ENCODE measurements at regions not wholly inside any gene's neighbourhood (a gene's known extent, or its start where the extent isn't known, plus 50 kb on each side); places are given as distances from the start of the nearest gene placed in this dataset.

DNA sequence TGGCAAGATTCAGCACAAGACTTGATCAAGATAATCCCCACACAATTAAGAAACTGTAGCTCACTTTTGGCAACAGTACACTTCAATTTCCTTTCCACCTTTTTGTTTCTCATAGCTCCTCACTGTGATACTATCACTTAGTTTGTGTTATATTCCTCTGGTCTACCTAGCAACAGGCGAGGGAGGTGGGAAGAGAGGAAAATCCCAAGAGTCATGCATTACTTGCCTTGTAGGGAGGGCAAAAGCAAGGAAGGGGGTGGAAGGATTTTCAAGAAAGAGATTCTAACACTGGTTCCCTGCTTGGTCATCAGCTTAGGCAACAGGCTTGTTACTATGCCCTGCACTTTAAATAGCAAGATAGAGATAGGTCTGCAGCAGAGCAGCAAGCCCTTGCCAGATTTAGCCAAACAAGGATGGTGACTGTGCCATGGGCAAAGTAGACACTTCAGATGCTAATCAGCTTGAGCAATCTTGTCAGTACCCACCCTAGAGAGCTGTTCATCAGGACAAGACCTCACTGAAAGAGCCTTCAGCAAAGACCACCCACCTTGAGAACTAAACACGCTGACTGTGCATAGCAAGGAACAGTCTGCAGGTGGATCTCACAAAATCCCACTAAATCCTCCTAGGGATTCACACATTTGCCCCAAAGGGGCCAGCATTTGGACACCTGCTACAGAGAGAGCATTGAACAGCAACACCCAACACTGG lies 134.6 kb downstream of the MBD2 start:
- no peak overlapping the region for H3K4me3 ChIP-seq (ENCODE audit: low read length)
- TF ChIP-seq EZH2phosphoT487 (IDR thresholded peaks at IDR 0.05; ENCODE audit: low read depth): no peak
- TF ChIP-seq, protein P1, sequence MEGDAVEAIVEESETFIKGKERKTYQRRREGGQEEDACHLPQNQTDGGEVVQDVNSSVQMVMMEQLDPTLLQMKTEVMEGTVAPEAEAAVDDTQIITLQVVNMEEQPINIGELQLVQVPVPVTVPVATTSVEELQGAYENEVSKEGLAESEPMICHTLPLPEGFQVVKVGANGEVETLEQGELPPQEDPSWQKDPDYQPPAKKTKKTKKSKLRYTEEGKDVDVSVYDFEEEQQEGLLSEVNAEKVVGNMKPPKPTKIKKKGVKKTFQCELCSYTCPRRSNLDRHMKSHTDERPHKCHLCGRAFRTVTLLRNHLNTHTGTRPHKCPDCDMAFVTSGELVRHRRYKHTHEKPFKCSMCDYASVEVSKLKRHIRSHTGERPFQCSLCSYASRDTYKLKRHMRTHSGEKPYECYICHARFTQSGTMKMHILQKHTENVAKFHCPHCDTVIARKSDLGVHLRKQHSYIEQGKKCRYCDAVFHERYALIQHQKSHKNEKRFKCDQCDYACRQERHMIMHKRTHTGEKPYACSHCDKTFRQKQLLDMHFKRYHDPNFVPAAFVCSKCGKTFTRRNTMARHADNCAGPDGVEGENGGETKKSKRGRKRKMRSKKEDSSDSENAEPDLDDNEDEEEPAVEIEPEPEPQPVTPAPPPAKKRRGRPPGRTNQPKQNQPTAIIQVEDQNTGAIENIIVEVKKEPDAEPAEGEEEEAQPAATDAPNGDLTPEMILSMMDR (IDR thresholded peaks at IDR 0.05; ENCODE audit: low read depth, low read length): no peak
- H3K9ac ChIP-seq (ENCODE audit: low read length): no peak overlapping the region
- no peak overlapping the region for H3K4me2 ChIP-seq (ENCODE audit: low read length)
- peaks cover 13% of the 10 kb centered on the region for H3K4me1 ChIP-seq (ENCODE audit: low read length)
- H2AFZ ChIP-seq (ENCODE audit: low read depth, low read length): no peak overlapping the region
- H3K36me3 ChIP-seq (replicated peaks; ENCODE audit: low read depth, low read length): no peaks in the 10 kb centered on the region
- no peaks in the 10 kb centered on the region for H3K9me3 ChIP-seq (ENCODE audit: insufficient read depth, low read length)
- H3K27me3 ChIP-seq (ENCODE audit: low read depth, low read length): no peaks in the 10 kb centered on the region
- no peaks in the 10 kb centered on the region for H4K20me1 ChIP-seq (ENCODE audit: insufficient read depth, low read length)
- H3K27ac ChIP-seq (ENCODE audit: low read length): no peak overlapping the region
- no peaks in the 10 kb centered on the region for H3K79me2 ChIP-seq (ENCODE audit: low read length)

DNA sequence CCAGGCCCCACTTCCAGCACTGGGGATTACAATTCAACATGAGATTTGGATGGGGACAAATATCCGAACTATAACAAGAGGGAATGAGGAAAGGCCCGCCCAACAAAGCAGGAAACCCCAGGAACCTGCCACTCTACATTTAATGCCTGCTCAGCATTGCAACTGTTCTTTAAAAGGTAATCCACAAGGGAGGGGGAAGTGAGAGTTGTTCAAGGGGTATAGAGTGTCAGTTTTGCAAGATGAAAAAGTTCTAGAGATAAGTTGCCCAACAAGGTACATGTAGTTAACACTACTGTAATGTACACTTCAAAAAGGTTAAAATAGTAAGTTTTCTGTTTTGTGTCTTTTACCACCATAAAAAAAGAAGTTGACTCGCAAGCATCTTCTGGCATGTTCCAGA lies 137.6 kb downstream of the MBD2 start:
- H3K36me3 ChIP-seq (replicated peaks; ENCODE audit: low read depth, low read length): no peaks in the 10 kb centered on the region
- H3K4me1 ChIP-seq (ENCODE audit: low read length): peaks cover 13% of the 10 kb centered on the region
- no peaks in the 10 kb centered on the region for H3K27me3 ChIP-seq (ENCODE audit: low read depth, low read length)
- H2AFZ ChIP-seq (ENCODE audit: low read depth, low read length): no peak overlapping the region
- H3K9ac ChIP-seq (ENCODE audit: low read length): no peak overlapping the region
- no peaks in the 10 kb centered on the region for H3K79me2 ChIP-seq (ENCODE audit: low read length)
- no peak overlapping the region for H3K27ac ChIP-seq (ENCODE audit: low read length)
- H3K9me3 ChIP-seq (ENCODE audit: insufficient read depth, low read length): peaks cover 11% of the 10 kb centered on the region; the same call in 1 of the 2 replicates
- H4K20me1 ChIP-seq (ENCODE audit: insufficient read depth, low read length): no peaks in the 10 kb centered on the region
- TF ChIP-seq, protein P1 (IDR thresholded peaks at IDR 0.05; ENCODE audit: low read depth, low read length): no peak
- TF ChIP-seq EZH2phosphoT487 (IDR thresholded peaks at IDR 0.05; ENCODE audit: low read depth): no peak
- peak overlapping the region; percentile 14 for H3K4me2 ChIP-seq (ENCODE audit: low read length)
- no peak overlapping the region for H3K4me3 ChIP-seq (ENCODE audit: low read length)

DNA sequence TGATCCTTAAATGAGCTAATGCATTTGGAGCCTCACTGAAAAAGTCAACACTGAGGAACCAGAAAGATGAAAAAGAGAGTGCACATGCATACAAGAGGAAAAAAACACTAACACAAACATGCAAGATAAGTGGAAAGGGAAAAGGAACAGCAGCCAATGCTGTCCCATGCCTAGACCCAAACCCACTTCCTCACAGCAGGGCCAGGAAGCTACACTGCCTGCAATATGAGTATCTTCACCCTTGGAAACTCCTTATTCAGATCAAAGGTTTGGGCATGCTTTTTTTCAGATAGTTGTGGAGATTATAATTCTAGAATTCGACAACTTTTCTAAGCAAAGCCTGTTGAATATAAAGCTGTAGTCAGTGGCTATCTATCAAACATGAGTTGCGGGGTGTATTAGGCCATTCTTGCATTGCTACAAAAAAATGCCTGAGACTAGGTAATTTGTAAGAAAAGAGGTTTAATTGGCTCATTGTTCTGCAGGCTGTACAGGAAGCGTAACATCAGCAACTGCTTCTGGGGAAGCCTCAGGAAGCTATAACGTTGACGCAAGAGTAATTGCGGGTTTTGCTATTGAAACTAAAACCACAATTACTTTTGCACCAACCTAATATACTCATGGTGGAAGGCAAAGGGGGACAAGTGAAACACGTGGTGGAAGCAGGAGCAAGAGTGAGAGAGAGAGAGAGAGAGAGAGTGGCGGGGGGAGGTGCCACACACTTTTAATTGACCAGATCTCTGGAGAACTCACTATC lies 138.2 kb downstream of the MBD2 start:
- TF ChIP-seq, protein P1 (IDR thresholded peaks at IDR 0.05; ENCODE audit: low read depth, low read length): no peak
- TF ChIP-seq EZH2phosphoT487 (IDR thresholded peaks at IDR 0.05; ENCODE audit: low read depth): no peak
- peaks cover 11% of the 10 kb centered on the region; the same call in 1 of the 2 replicates for H3K9me3 ChIP-seq (ENCODE audit: insufficient read depth, low read length)
- no peak overlapping the region for H3K9ac ChIP-seq (ENCODE audit: low read length)
- no peak overlapping the region for H3K4me3 ChIP-seq (ENCODE audit: low read length)
- H3K27me3 ChIP-seq (ENCODE audit: low read depth, low read length): no peaks in the 10 kb centered on the region
- H3K36me3 ChIP-seq (replicated peaks; ENCODE audit: low read depth, low read length): no peaks in the 10 kb centered on the region
- no peak overlapping the region for H3K27ac ChIP-seq (ENCODE audit: low read length)
- H3K4me1 ChIP-seq (ENCODE audit: low read length): peaks cover 13% of the 10 kb centered on the region
- H3K79me2 ChIP-seq (ENCODE audit: low read length): no peaks in the 10 kb centered on the region
- H3K4me2 ChIP-seq (ENCODE audit: low read length): peak overlapping the region; percentile 14
- no peak overlapping the region for H2AFZ ChIP-seq (ENCODE audit: low read depth, low read length)
- H4K20me1 ChIP-seq (ENCODE audit: insufficient read depth, low read length): no peaks in the 10 kb centered on the region

DNA sequence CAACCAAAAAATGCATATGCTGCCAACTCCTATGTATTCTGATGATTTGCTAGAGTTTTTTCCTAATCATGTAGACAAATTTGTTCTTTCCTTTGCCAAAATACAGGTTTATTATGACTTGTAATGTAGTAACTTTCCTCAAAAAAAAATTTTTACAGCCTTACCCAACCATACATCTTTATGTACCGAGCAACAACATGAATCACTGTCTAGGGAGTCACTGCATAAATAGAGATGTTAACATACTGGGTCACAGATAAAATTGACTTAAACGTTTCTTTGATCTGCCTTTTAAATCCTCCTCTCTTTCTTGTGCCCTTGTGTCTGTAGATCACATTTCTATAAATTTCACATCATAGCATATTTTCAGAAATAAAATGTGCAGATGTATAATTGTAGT lies 143.6 kb downstream of the MBD2 start:
- H3K4me1 ChIP-seq (ENCODE audit: low read length): no peaks in the 10 kb centered on the region
- H4K20me1 ChIP-seq (ENCODE audit: insufficient read depth, low read length): no peaks in the 10 kb centered on the region
- no peaks in the 10 kb centered on the region for H3K27me3 ChIP-seq (ENCODE audit: low read depth, low read length)
- no peak for TF ChIP-seq EZH2phosphoT487 (IDR thresholded peaks at IDR 0.05; ENCODE audit: low read depth)
- TF ChIP-seq, protein P1 (IDR thresholded peaks at IDR 0.05; ENCODE audit: low read depth, low read length): no peak
- H2AFZ ChIP-seq (ENCODE audit: low read depth, low read length): no peak overlapping the region
- H3K4me2 ChIP-seq (ENCODE audit: low read length): no peak overlapping the region
- H3K79me2 ChIP-seq (ENCODE audit: low read length): no peaks in the 10 kb centered on the region
- no peak overlapping the region for H3K9ac ChIP-seq (ENCODE audit: low read length)
- no peak overlapping the region for H3K27ac ChIP-seq (ENCODE audit: low read length)
- H3K36me3 ChIP-seq (replicated peaks; ENCODE audit: low read depth, low read length): no peaks in the 10 kb centered on the region
- peaks cover 11% of the 10 kb centered on the region; the same call in 1 of the 2 replicates for H3K9me3 ChIP-seq (ENCODE audit: insufficient read depth, low read length)
- no peak overlapping the region for H3K4me3 ChIP-seq (ENCODE audit: low read length)
